GM18867 (cell line): ENCODE measurements at regions not wholly inside any gene's neighbourhood (a gene's known extent, or its start where the extent isn't known, plus 50 kb on each side); places are given as distances from the start of the nearest gene placed in this dataset.
"Not testable (repeated sequence)": the region's sequence is repeated elsewhere in the genome, so short reads cannot be mapped to it uniquely, and the experiment has no call there.

Source experiments
- ATAC-seq: cut with Tn5 transposase; IDR thresholded peaks from one replicate; pipeline ENCODE4 v1.9.1; 2021; ENCODE audit warnings: mild to moderate bottlenecking, moderate library complexity; ENCODE audit not compliant: unreplicated experiment

DNA sequence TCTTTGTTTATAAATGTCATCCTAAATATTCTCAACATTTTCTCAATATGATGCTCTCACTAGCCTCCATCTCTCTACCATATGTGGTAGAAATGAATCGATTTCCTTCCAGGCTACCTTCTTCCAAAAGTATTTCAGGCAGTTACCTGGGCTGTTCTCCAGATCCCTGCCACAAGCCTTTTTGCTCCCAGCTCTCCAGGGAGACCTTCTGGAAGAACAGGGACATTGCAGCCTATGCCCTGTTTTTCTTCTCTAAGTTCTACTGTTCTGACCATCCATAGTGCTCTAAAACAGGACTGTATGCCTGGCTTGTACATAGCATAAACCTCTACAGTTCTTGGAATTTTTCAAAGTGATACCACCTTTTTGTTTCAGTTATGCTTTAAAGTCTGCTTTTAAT lies 552.8 kb downstream of the ANKRD7 start:
- no peak for ATAC-seq

DNA sequence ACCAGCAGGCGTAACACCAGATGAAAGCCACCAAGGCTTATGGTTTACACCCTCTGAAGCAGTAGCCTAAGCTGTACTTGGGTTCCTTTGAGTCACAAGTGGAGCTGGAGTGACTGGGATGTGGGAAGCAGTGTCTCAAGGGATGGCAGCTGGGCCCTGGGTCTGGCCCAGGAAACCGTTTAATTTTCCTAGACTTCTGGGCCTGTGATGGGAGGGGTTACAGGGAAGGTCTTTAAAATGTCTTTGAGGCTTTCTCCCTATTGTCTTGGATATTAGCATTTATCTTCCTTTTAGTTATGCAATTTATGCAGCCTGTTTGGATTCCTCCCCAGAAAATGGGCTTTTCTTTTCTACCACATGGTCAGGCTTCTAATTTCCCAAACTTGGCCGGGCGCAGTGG lies 568.2 kb downstream of the ANKRD7 start:
- no peak for ATAC-seq

DNA sequence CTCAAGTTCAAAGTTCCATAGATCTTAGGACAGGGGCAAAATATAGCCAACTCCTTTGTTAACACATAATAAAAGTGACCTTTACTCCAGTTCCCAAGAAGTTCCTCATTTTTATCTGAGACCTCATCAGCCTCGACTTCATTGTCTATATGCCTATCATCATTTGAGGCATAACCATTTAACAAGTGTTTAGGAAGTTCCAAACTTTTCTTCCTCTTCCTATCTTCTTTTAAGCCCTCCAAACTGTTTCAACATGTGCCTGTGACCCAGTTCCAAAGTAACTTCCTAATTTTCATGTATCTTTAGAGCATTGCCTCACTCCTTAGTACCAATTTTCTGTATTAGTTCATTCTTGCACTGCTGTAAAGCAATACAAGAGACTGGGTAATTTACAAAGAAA lies 569.1 kb downstream of the ANKRD7 start:
- no peak for ATAC-seq

DNA sequence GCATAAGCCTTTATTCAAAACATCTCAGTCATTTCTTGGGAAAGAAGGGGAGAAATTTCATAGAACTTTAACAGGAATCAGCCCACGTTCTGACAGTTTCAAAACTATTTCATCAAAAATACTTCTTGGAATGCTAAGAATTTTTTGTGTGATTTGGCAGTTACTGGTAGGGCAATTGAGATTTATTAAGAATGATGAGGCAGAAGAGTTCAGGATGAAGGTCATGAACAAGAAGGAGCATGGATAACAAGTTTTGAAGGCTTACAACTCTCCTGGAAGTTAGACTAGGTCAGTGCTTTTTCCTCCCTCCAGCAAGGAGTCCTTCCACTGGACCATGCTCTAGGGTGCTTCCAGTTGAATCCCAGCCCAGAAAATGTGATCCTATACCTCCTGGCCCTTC lies 569.9 kb downstream of the ANKRD7 start:
- no peak for ATAC-seq

DNA sequence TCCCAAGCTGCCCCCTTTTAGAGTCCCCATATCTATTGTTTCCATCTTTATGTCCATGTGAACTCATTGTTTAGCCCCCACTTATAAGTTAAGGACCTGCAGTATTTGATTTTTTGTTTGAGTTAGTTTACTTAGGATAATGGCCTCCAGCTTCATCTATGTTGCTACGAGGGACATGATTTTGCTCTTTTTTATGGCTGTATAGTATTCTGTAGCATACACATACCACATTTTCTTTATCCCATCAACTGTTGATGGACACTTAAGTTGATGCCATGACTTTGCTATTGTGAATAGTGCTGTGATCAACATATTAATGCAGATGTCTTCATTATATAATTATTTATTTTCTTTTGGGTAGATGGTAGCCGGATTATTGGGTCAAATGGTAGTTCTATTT lies 576.9 kb downstream of the ANKRD7 start:
- ATAC-seq, result no peak

DNA sequence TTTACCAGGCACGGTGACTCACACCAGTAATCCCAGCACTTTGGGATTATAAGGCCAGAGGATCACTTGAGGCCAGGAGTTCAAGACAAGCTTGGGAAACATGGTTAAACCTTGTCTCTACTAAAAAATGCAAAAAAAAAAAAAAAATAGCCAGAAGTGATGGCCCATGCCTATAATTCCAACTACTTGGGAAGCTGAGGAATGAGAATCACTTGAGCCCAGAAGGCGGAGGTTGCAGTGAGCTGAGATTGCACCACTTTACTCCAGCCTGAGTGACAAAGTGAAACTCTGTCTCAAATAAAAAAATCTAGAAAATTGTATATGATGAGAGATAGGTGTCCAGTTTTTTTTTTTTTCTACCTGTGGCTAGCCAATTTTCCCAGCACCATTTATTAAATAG lies 578.2 kb downstream of the ANKRD7 start:
- no peak for ATAC-seq

DNA sequence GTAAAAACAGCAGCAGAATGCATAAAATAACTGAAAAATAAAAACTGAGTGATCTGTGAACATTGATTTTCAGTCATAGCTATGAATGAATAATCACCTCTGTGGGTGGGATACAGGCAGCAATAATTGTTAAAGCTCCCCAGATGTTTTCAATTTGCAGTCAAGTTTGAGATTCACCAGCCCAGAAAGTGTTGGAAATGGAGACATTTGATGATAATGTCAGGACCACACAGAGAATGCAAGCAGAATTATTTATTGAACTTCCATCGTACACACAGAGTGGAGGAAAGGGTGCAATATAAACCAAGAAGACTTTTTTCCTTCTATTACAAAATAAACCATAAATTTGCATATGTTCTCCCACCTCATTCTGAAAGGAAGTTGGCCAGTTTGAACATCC lies 601.7 kb downstream of the ANKRD7 start:
- no peak for ATAC-seq

DNA sequence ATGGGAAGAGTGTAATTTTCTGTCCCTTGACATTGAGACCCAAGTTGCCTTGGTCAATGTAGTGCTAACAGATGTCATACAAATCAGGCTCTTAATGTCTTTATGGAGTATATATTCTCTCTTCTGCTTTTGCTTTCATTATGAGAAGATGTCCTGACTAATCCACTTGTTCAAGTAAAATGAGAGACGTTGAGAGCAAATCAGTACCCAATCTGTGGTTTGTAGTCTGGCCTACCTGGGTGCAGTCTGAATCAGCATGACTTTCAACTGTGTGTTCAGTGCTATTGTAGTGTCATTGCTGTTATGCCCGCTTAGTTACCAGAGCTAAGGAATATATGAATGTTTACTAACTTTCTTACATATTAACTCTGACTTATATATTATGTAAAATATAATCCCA lies 612.4 kb downstream of the ANKRD7 start:
- peak; percentile 98 for ATAC-seq

DNA sequence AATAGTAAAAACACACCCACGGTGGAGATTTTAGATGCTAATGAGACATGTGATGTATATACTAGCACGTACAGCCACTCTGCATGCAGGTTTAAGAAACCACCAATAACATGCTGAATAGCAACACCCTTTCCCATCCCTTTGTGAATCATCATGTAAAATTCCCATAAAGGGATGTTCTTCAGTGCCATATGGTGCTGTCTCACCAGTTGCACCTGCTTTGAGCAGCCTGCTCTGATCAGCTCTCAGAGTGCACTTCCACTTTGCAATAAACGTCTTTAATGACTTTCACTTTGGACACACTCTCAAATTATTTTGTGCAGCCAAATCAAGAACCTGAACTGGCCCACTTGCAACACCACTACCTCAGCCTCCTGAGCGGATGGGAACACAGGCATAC lies 615.0 kb downstream of the ANKRD7 start:
- ATAC-seq, result no peak

DNA sequence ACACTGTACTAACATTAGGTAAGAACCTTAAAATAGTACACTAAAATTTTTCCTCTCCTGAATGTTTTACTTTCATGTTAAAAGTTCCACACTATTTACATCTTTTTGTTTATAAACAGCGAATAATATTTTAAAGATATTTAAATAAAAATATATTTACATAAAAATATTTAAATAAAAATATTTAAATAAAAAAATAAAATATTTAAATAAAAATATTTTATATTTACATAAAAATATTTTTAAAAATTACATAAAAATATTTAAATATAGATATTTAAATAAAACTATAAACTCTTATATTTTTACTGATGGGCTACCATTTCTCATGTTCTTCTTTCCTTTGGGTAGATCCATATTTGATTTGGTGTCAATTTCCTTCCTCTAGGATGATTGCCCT lies 619.0 kb downstream of the ANKRD7 start:
- no peak for ATAC-seq

DNA sequence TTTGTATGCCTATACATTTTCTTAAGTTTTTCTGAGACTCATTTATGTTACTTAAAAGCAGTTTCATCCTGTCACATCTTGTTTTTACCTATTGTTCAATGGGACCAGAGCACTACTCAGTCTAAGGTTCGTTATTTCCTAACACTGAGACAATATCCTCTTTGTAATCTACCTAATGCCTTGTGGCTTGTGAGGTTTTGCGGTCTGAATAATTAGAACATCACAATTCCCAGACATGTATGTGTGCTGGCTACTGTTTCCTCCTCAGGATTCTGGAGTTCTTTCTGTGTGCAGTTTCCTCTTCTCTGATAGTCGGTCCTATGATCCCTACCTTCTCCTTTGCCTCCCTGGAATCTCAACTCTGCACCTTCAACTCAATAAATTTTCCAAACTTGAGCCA lies 620.2 kb downstream of the ANKRD7 start:
- ATAC-seq, result no peak

DNA sequence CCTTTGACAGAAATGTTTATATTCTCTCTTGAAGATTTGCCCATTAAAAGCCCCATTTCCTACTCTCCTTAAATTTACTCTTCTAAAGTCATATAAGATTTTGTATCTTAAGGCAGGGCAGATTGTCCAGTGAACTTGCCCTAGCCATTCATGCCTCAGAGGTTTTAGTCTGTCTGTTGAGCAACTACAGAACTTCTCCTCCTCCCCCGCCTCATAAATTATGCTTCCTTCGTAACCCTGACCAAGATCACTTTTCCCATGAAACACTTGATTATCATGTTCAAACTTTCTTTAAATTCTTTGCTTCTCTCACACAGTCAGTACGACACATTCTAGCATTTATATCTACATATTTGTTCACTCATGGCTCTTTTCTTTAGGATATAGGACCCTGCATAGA lies 621.3 kb downstream of the ANKRD7 start:
- ATAC-seq, result no peak

DNA sequence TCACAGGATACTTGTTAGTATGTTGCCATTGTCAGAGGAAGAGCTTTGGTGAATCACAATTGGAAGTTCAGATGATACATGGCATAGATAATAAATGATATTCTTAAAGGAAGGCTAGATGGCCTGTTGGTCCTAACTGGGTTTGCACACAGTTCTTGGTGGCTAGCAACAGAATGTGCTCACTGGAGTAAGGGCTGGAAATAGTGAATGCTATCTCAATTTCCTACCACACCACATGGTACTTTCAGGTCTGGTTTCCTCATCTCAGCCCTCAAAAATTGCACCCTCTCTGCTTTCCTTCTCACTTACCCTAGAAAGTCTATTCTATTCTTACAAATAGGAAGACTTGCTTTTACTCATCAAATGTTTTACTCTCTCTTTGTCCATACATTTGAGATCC lies 622.5 kb downstream of the ANKRD7 start:
- no peak for ATAC-seq

DNA sequence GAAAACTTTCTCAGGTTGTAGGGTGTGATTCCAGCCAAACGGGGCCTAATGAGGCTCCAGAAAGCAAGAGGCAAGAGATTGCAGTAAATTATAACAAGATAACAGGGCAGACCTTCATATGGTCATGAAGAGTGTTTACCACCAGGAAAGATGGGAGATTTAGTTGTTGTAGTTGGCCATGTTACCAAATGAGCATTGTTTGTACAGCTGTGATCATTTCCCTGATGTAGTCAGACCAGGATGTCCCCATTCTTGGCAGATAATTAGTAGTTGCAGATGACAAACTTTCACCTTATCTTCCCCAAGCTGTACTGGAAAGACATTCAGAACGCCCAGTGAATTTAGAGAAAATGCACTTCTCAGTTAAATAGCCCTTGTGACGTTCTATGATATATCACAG lies 630.8 kb downstream of the ANKRD7 start:
- ATAC-seq, result no peak

DNA sequence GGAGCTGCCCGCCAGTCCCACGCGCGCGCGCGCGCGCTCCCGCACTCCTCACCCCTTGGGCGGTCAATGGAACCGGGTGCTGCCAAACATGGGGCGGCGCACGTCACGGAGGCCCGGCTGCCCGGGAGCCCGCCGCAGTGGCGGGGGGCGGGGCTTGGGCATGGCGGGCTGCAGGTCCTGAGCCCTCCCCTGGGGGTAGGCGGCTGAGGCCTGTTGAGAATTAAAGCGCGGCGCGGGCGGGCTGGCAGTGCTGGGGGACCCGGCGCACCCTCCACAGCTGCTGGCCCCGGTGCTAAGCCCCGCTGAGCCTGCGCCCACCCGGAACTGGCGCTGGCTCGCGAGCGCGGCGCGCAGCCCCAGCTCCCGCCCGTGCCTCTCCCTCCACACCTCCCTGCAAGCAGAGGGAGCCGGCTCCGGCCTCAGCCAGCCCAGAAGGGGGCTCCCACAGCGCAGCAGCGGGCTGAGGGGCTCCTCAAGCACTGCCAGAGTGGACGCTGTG lies 634.2 kb downstream of the ANKRD7 start:
- no peak for ATAC-seq

DNA sequence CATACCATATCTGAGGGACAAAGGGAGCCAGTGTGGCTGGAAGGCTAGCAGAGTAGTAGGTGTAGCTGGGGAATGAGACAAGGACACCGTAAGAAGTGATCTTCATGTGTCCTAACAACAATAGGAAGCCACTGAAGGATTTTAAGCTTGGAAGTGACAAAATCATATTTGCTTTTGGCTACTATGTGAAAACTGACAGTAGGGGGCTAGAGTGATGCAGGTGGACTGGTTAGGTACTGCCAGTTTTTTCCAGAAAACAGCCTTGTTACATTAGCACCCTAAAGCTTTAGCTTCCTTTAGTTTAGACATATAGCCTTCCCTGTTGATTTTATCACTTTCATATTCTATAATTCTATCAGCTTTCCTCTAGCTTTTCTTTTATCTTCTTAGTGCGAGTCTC lies 637.1 kb downstream of the ANKRD7 start:
- no peak for ATAC-seq

DNA sequence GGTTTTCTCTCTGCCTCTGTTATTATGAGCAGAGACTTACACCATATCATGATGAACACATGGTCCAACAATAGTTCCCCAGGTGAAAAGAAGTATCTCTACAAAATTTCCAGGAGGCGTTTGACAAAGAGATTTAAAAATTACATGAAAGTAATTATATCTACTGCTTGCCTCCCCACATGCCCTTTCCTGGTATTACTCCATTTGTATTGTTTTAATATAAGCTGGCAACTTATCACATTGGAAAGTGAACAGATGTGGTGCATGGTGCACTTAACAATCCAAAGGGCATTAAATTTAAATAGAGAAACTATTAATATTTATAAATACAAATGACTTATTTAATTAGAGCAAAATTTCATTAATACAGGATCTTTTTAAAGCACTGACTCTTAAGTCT lies 638.2 kb downstream of the ANKRD7 start:
- ATAC-seq, result no peak

DNA sequence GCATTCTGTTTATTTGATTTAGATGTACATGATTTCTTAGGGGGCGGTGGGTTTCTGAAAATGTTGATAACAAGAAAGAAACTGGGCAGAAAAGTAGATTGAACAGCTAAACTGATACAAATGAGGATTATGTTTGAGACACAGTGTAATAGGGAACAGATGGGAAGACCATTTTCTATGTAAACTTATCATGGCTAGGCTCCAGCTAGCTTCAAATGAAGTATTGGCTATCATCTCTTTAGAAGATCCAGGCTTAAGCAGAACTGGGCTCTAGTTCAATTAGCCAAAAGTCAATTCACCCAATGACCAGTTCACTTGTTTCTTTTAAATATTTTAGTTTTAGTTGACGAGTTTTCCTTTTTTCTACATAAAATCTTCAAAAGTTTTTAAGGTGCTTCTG lies 639.5 kb downstream of the ANKRD7 start:
- ATAC-seq, result no peak

DNA sequence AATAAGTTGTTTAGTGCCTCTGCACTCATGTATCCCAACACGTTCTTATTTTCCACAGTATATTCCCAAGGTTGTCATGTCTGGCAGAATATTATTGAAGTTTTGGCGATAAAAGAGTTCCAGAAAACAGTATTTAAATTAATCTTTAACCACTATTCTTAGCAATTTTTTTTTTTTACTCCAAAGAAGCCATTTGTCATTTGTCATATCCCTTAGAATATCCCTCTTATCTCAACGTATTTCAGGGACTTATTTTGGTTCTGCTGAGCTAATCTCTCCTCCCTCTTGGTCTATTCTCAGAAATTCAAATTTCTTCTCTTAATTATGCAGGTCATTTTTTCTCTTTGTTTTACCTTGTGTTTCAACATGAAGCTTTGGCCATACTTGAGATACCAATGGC lies 643.4 kb downstream of the ANKRD7 start:
- no peak for ATAC-seq

DNA sequence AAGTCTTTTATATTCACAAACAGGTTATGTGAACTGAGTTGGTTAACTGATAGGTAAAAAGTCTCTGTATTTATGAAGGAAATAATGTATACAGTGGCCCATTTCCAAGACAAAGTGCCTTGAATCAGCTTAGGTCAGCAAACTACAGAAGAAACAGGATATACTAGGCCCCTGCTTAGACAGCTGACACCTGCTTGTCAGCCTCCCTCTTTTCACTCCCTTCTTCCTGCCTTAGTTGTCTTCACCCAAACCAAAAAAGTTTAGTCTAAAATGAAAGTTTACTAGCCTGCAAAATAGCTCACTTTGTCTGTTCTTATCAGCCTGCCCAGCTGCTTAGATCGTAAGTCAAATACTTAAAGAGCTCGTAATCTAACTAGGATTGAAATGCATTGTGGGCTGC lies 644.6 kb downstream of the ANKRD7 start:
- ATAC-seq, result not testable (repeated sequence)

DNA sequence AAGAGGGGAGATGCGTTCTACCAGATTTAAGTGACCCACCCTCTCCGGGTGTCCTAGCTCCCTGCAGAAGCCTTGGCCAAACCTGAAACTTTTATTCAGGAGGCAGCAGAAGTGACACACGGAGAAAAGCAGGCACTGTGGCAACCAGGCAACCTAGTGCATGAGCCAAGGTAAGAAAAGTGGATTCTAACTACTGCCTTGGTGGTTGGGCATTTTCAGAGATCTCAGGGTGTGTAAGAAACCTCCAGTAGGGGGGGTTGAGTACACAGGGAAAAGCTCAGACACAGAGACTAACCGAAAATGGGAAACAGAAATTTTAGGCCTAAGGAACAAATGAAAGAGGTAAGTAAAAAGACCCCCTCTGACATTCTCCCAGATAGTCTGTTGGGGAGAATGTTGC lies 645.7 kb downstream of the ANKRD7 start:
- no peak for ATAC-seq

DNA sequence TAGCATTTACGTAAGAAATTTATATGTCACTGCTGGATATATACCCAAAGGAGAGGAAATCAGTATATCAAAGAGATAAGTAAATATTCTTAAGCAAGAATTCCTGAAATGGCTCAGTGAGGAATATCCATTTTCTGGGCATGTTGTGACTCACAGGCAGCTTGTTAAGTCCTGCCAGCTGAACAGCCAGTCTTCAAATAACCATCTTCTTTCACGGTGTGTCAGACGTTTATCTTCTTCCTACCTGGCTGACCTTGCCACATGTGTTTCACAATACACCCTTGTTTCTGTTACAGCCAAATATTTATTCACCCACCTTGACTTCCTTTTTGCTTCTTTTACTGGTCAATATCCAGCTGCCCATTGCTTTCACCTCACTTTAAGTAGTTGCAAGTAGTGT lies 648.1 kb downstream of the ANKRD7 start:
- ATAC-seq, result no peak

DNA sequence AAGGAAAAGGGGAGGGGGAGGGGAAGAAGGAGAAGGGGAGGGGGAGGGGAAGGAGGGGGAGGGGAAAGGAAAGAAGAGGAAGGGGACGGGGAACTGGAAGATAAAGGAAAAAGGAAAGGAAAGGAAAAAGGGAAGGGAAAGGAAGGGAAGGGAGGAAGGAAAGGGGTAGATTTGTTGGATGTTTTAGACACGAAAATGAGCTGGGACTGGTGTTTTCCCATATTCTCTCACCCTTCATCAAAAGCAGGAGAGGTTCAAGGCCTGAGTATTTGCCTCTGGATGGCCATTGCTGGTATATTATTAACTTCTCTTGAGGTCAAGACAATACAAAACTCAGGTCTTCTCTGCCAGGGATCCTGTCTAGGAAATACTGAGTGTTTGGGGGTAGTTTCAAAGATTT lies 652.7 kb downstream of the ANKRD7 start:
- ATAC-seq, result no peak

DNA sequence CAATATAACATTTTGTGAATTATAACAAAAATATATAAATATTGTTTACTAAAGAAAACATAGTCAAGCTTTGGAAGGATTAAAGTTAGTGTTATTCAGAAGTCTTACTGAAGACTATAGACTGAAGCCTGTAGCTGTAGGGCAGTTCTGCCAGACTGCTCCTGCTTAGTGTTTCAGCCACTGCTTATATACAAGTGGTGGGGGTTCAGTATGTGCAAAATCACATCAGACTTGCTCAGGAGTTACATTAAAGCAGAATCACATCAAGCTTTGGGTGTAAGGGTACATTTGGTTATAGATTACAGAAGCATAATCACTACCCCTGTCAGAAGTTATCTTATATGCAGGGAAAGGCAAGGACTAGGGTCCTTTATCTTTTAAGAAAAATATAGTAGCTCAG lies 653.8 kb downstream of the ANKRD7 start:
- ATAC-seq, result no peak
